ENCODE measurements at regions not wholly inside any gene's neighbourhood (a gene's known extent, or its start where the extent isn't known, plus 50 kb on each side); places are given as distances from the start of the nearest gene placed in this dataset.

GRCh38 chr20:7275645-7276237 is 508.3 kb downstream of the BMP2 start:
- TF ChIP-seq EZH2phosphoT487 (IDR thresholded peaks at IDR 0.05; ENCODE audit: low read length), result no peak
- no peak for TF ChIP-seq CTCF (IDR thresholded peaks at IDR 0.05; ENCODE audit: low read length)
